Neuronal stem cell (in vitro differentiated cells): ENCODE measurements at regions not wholly inside any gene's neighbourhood (a gene's known extent, or its start where the extent isn't known, plus 50 kb on each side); places are given as distances from the start of the nearest gene placed in this dataset.
A peak's percentile ranks its signal among the peaks of the same experiment; 100 is the strongest.

ENCODE experiments used
- DNase-seq: peaks from one replicate; pipeline ENCODE4 v3.0.0-alpha.2; 2013; ENCODE audit warnings: low spot score
- H2AFZ ChIP-seq: one replicate; pipeline ENCODE4 v1.6.1; 2013; ENCODE audit warnings: mild to moderate bottlenecking, low read length, inconsistent platforms
- H2AK5ac ChIP-seq: 2 replicates; pipeline ENCODE4 v1.6.1; 2013; ENCODE audit warnings: low read depth, mild to moderate bottlenecking, inconsistent platforms, low read length, moderate library complexity, mixed read lengths
- H2BK120ac ChIP-seq: 2 replicates; pipeline ENCODE4 v1.6.1; 2013; ENCODE audit warnings: low read depth, mild to moderate bottlenecking, inconsistent platforms, low read length, moderate library complexity, mixed read lengths
- H2BK12ac ChIP-seq: one replicate; pipeline ENCODE4 v1.6.1; 2013; ENCODE audit warnings: low read length, inconsistent platforms
- H2BK15ac ChIP-seq: 2 replicates; pipeline ENCODE4 v1.6.1; 2013; ENCODE audit warnings: mild to moderate bottlenecking, low read length, inconsistent platforms, mixed read lengths
- H2BK5ac ChIP-seq: one replicate; pipeline ENCODE4 v1.6.1; 2013; ENCODE audit warnings: inconsistent platforms, mild to moderate bottlenecking, low read length, moderate library complexity
- H3K14ac ChIP-seq: one replicate; pipeline ENCODE4 v1.6.1; 2013; ENCODE audit warnings: low read length, inconsistent platforms
- H3K18ac ChIP-seq: 2 replicates; pipeline ENCODE4 v1.6.1; 2013; ENCODE audit warnings: low read length, inconsistent platforms
- H3K23ac ChIP-seq: 2 replicates; pipeline ENCODE4 v1.6.1; 2013; ENCODE audit warnings: low read depth, mild to moderate bottlenecking, mixed read lengths, low read length, inconsistent platforms; ENCODE audit not compliant: poor library complexity
- H3K27ac ChIP-seq: replicated peaks from 3 replicates; pipeline ENCODE4 v1.5.1; 2013; ENCODE audit warnings: low read length, inconsistent platforms
- H3K27me3 ChIP-seq, 3 experiments: 2 replicates each; pipeline ENCODE4 v1.6.1; 2013; ENCODE audit warnings: low read length in 3 of 3, mild to moderate bottlenecking in 2 of 3, inconsistent platforms in 1 of 3, low read depth in 1 of 3, mixed read lengths in 1 of 3, moderate library complexity in 1 of 3; ENCODE audit not compliant: control insufficient read depth in 3 of 3, insufficient read depth in 3 of 3
- H3K36me3 ChIP-seq, 2 donors: replicated peaks in 1 of 2; 2 replicates each; pipeline ENCODE4 v1.6.1; 2013; ENCODE audit warnings: low read length in 2 of 2; ENCODE audit not compliant: control insufficient read depth in 2 of 2, insufficient read depth in 2 of 2
- H3K4ac ChIP-seq: 2 replicates; pipeline ENCODE4 v1.6.1; 2013; ENCODE audit warnings: inconsistent platforms, mild to moderate bottlenecking, low read length, moderate library complexity
- H3K4me1 ChIP-seq, 2 donors: 1 replicate in 1 of 2; 2 replicates in 1 of 2; pipeline ENCODE4 v1.6.1; 2013; ENCODE audit warnings: low read length in 2 of 2, low read depth in 1 of 2; ENCODE audit not compliant: control insufficient read depth in 2 of 2, insufficient read depth in 1 of 2
- H3K4me2 ChIP-seq: one replicate; pipeline ENCODE4 v1.6.1; 2013; ENCODE audit warnings: mild to moderate bottlenecking, low read length, inconsistent platforms; ENCODE audit not compliant: insufficient read depth, poor library complexity, severe bottlenecking
- H3K4me3 ChIP-seq, 2 donors: 2 replicates each; pipeline ENCODE4 v1.5.1; 2013; ENCODE audit warnings: low read length in 2 of 2, mild to moderate bottlenecking in 2 of 2, inconsistent platforms in 1 of 2, moderate library complexity in 1 of 2
- H3K79me1 ChIP-seq: one replicate; pipeline ENCODE4 v1.6.1; 2013; ENCODE audit warnings: low read depth, mild to moderate bottlenecking, inconsistent platforms, low read length, moderate library complexity
- H3K9ac ChIP-seq: one replicate; pipeline ENCODE4 v1.6.1; 2013; ENCODE audit warnings: mild to moderate bottlenecking, low read depth, low read length, inconsistent platforms; ENCODE audit not compliant: poor library complexity
- H3K9me3 ChIP-seq, 2 donors: replicated peaks in 1 of 2; 2 replicates each; pipeline versions ENCODE3 to v1.6.1; 2013; ENCODE audit warnings: low read length in 2 of 2, mild to moderate bottlenecking in 2 of 2, inconsistent platforms in 1 of 2, low read depth in 1 of 2, mixed read lengths in 1 of 2, moderate library complexity in 1 of 2; ENCODE audit not compliant: control insufficient read depth in 2 of 2, insufficient read depth in 1 of 2
- H4K8ac ChIP-seq: one replicate; pipeline ENCODE4 v1.6.1; 2013; ENCODE audit warnings: low read depth, mild to moderate bottlenecking, inconsistent platforms, low read length, moderate library complexity
- H4K91ac ChIP-seq: one replicate; pipeline ENCODE4 v1.6.1; 2013; ENCODE audit warnings: low read length, low read depth, mild to moderate bottlenecking, inconsistent platforms; ENCODE audit not compliant: poor library complexity
- WGBS, 2 donors: extraction: QIAGEN DNeasy Blood & Tissue Kit; methylation state at CpG; one replicate each; pipeline ENCODE4 v1.1.7; 2013; ENCODE audit warnings: missing lambda C conversion rate in 2 of 2, mixed read lengths in 1 of 2; ENCODE audit not compliant: insufficient read length in 2 of 2, insufficient replicate concordance in 1 of 2; ENCODE audit errors: extremely low coverage in 2 of 2; 5-methylcytosine and 5-hydroxymethylcytosine counted together

- no peak overlapping the region for H4K8ac ChIP-seq
- H3K18ac ChIP-seq: no peak overlapping the region
- no peak overlapping the region for H3K4ac ChIP-seq
- no peaks in the 10 kb centered on the region for H3K9me3 ChIP-seq
- no peak overlapping the region for H3K4me2 ChIP-seq
- no peak overlapping the region for H3K4me3 ChIP-seq
- H2BK5ac ChIP-seq: no peak overlapping the region
- no peaks in the 10 kb centered on the region for H3K4me1 ChIP-seq
- H3K27ac ChIP-seq: no peak overlapping the region
- no peak overlapping the region for H4K91ac ChIP-seq
- no peaks in the 10 kb centered on the region for H3K27me3 ChIP-seq
- H2BK120ac ChIP-seq: no peak overlapping the region
- no peak overlapping the region for H2AFZ ChIP-seq
- H3K9ac ChIP-seq: no peak overlapping the region
- WGBS, 2 donors: no CpG with 5 or more reads among the region's 5 CpGs
- no peak overlapping the region for H2AK5ac ChIP-seq
- no peak overlapping the region for H2BK12ac ChIP-seq
- H3K79me1 ChIP-seq: no peaks in the 10 kb centered on the region
- no peak overlapping the region for H3K23ac ChIP-seq
- no peak overlapping the region for H3K14ac ChIP-seq
- H3K36me3 ChIP-seq: no peaks in the 10 kb centered on the region
- no peak for DNase-seq
- H2BK15ac ChIP-seq: no peak overlapping the region
Observed at GRCh38 chr14:21978999-21979314, 305.3 kb upstream of the OR4E1 start.

GRCh38 chr14:21978184-21978998 is 304.8 kb upstream of the OR4E1 start:
- Histone ChIP-seq H2BK15ac (no peak overlapping the region), H3K9me3 (no peaks in the 10 kb centered on the region), H4K8ac (no peak overlapping the region), H3K4me3 (no peak overlapping the region), H3K14ac (no peak overlapping the region), H3K4me1 (no peaks in the 10 kb centered on the region), H3K23ac (no peak overlapping the region), H2AK5ac (no peak overlapping the region), H4K91ac (no peak overlapping the region), H3K36me3 (no peaks in the 10 kb centered on the region), H3K18ac (no peak overlapping the region), H2BK120ac (no peak overlapping the region), H3K27ac (no peak overlapping the region), H2AFZ (no peak overlapping the region), H3K79me1 (no peaks in the 10 kb centered on the region), H2BK12ac (no peak overlapping the region), H2BK5ac (no peak overlapping the region), H3K4me2 (no peak overlapping the region), H3K4ac (no peak overlapping the region), H3K9ac (no peak overlapping the region), H3K27me3 (no peaks in the 10 kb centered on the region)
- peak; percentile 62 for DNase-seq
- no CpG with 5 or more reads among the region's 11 CpGs for WGBS, 2 donors

- WGBS, 2 donors: no CpG with 5 or more reads among the region's 2 CpGs
- Histone ChIP-seq H3K79me1 (no peaks in the 10 kb centered on the region), H3K9ac (no peak overlapping the region)
Observed at GRCh38 chr14:21974741-21975140, 301.1 kb upstream of the OR4E1 start.

GRCh38 chr14:21965042-21965441 is 291.4 kb upstream of the OR4E1 start:
- Histone ChIP-seq H3K4me1 (no peaks in the 10 kb centered on the region), H3K9me3 (peaks cover 0 to 3% of the 10 kb centered on the region in 2 donors), H3K4me2 (no peak overlapping the region), H3K18ac (no peak overlapping the region), H3K79me1 (no peaks in the 10 kb centered on the region), H3K36me3 (no peaks in the 10 kb centered on the region), H2AK5ac (no peak overlapping the region), H3K9ac (no peak overlapping the region), H3K23ac (no peak overlapping the region), H2BK15ac (no peak overlapping the region), H2BK12ac (no peak overlapping the region), H2BK120ac (no peak overlapping the region), H3K4me3 (no peak overlapping the region), H2AFZ (no peak overlapping the region), H4K91ac (no peak overlapping the region), H2BK5ac (no peak overlapping the region), H3K27ac (no peak overlapping the region), H3K27me3 (no peaks in the 10 kb centered on the region), H3K14ac (no peak overlapping the region), H4K8ac (no peak overlapping the region), H3K4ac (no peak overlapping the region)
- DNase-seq: no peak
- WGBS, 2 donors: no CpG with 5 or more reads among the region's 1 CpG

More at GRCh38 chr14:21974741-21975140, 301.1 kb upstream of the OR4E1 start:
- Histone ChIP-seq H3K14ac (no peak overlapping the region), H4K91ac (no peak overlapping the region), H2AFZ (no peak overlapping the region), H3K18ac (no peak overlapping the region), H3K4me2 (no peak overlapping the region), H2AK5ac (no peak overlapping the region), H2BK15ac (no peak overlapping the region), H2BK5ac (no peak overlapping the region), H4K8ac (no peak overlapping the region), H3K4ac (no peak overlapping the region), H2BK120ac (no peak overlapping the region), H2BK12ac (no peak overlapping the region), H3K4me3 (no peak overlapping the region), H3K4me1 (no peaks in the 10 kb centered on the region), H3K36me3 (no peaks in the 10 kb centered on the region), H3K23ac (no peak overlapping the region), H3K27ac (no peak overlapping the region), H3K9me3 (no peaks in the 10 kb centered on the region), H3K27me3 (no peaks in the 10 kb centered on the region)
- DNase-seq: no peak
